Neural cell (in vitro differentiated cells): ENCODE measurements at regions not wholly inside any gene's neighbourhood (a gene's known extent, or its start where the extent isn't known, plus 50 kb on each side); places are given as distances from the start of the nearest gene placed in this dataset.

Experiments used
- EZH2 ChIP-seq: fragments of 200-600, 300-800 bp; shearing (Covaris generic), sonication (generic); IDR thresholded peaks from 2 replicates; pipeline ENCODE4 v1.6.1; 2014; ENCODE audit warnings: antibody characterized with exemption, low read length, borderline replicate concordance, mild to moderate bottlenecking; ENCODE audit not compliant: insufficient read depth, poor library complexity, severe bottlenecking
- POLR2AphosphoS5 ChIP-seq: IDR thresholded peaks from 2 replicates; pipeline ENCODE4 v1.6.1; 2012
- RAD21 ChIP-seq: fragments of 450-650 bp; conservative IDR thresholded peaks from 2 replicates; pipeline ENCODE4 v1.6.1; 2014; ENCODE audit warnings: antibody characterized with exemption, mild to moderate bottlenecking, moderate library complexity
- TF ChIP-seq, protein P1 (sequence below): fragments of 450-650 bp; IDR thresholded peaks from 2 replicates; pipeline ENCODE4 v1.5.1; 2014; ENCODE audit warnings: antibody characterized with exemption, mild to moderate bottlenecking, moderate library complexity; ENCODE audit not compliant: poor library complexity, severe bottlenecking

DNA sequence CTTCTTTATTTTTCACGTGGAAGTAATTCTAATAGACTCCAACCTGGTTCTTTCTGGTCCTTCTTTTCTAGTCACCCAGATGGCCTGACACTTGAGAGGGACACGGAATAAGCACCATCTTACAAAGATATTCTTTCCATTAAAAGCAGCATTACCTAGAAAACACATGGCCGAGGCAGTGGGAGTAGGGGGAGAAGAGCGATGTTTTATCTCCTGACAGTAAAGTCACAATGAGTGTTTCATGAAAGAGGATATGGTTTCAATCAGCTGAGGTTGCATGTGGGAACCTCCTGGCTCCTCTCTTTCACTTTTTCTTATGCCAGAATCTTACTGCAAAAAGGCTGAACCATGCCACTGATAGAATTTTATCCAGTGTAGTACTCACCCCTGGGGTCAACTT, 288.8 kb upstream of the SPAG17 start:
- no peak for TF ChIP-seq POLR2AphosphoS5
- no peak for TF ChIP-seq RAD21
- TF ChIP-seq EZH2 = no peak
- TF ChIP-seq, protein P1, sequence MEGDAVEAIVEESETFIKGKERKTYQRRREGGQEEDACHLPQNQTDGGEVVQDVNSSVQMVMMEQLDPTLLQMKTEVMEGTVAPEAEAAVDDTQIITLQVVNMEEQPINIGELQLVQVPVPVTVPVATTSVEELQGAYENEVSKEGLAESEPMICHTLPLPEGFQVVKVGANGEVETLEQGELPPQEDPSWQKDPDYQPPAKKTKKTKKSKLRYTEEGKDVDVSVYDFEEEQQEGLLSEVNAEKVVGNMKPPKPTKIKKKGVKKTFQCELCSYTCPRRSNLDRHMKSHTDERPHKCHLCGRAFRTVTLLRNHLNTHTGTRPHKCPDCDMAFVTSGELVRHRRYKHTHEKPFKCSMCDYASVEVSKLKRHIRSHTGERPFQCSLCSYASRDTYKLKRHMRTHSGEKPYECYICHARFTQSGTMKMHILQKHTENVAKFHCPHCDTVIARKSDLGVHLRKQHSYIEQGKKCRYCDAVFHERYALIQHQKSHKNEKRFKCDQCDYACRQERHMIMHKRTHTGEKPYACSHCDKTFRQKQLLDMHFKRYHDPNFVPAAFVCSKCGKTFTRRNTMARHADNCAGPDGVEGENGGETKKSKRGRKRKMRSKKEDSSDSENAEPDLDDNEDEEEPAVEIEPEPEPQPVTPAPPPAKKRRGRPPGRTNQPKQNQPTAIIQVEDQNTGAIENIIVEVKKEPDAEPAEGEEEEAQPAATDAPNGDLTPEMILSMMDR = no peak
